Medulla oblongata (tissue), 1 donor: ENCODE measurements at regions not wholly inside any gene's neighbourhood (a gene's known extent, or its start where the extent isn't known, plus 50 kb on each side); places are given as distances from the start of the nearest gene placed in this dataset.
"Not testable (repeated sequence)": the region's sequence is repeated elsewhere in the genome, so short reads cannot be mapped to it uniquely, and the experiment has no call there.

ENCODE experiments used
- DNase-seq: peaks from one replicate; pipeline ENCODE4 v3.0.0-alpha.2; 2015; ENCODE audit errors: extremely low spot score

DNA sequence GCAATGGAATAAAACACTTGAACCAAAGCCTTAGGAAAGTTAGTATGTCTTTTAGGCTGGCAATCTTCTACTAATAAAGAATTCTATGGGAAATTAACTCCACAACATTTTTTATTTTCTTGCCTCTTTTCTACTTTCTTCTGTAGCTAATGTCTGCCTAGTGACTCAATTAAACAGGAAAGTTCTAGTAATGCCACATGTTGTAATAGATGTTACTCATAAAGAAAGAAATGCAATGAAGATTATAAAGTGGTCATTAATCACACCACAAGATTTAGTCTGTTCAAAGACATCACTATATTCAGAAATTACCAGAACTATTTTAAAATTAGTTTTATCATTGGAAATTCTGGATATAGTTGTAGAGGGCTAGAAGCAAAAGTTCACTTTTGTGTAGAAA, 329.7 kb downstream of the SI start:
- no peak for DNase-seq

DNA sequence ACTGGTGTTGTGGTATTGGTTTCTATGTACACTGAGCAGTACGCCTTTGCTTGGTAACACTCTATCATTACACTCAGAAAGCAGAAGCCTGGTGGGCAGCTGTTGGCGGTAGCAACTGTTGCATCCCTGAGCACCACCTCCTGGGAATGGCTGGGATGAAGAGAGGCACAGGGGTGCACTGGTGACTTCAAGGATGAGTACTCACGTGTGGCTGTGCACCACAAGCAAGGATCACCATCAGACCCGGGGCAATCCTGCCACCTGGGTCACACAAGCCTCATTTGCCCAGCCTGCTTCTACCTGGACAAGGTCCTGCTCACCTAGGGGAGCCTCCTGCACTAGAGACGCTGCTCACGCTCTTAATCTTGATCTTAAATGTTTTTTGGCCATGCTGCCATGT, 336.4 kb downstream of the SI start:
- no peak for DNase-seq

DNA sequence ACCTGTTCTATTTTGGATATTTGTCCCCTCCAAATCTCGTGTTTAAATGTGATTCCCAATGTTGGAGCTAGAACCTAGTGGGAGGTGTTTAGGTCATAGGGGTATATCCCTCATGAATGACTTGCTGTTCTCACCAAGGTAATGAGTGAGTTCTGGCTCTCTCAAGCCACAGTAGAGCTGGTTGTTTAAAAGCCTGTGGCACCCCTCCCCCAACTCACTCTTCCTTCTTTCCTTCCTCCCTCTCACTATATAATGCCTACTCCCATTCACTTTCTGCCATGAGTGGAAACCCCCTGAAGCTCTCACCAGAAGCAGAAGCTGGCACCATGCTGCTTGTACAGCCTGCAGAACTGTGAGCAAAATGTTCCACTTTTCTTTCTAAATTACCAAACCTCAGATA, 341.1 kb downstream of the SI start:
- no peak for DNase-seq

GRCh38 chr3:164732166-164732565, 346.1 kb downstream of the SI start:
- no peak for DNase-seq

DNA sequence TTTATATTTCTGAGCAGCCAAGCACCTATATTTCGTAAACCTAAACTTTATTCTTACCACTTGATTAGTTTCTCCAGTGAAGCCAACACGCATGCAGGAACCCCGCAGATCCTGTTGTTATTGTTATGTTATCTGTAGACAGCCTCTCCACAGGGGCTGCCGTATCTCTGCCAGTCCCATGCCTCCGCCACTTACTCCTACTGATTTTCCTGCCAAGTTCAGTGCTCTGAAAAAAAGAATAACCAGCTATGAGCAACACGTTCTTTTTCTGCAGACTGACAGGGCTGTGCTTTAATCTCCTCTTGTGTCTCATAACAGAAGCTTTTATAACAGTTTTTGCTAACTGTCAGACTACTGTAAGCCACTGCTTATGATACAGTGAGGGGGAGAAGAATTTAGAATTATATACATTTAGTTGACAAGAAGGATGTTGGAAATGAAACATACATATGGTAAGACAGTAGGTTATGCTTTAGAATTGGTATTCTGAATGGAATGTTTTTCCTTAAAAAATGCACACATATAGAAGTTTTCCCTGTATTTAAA, 347.4 kb downstream of the SI start:
- DNase-seq: no peak

GRCh38 chr3:164723396-164723795, 354.9 kb downstream of the SI start:
- DNase-seq: no peak

DNA sequence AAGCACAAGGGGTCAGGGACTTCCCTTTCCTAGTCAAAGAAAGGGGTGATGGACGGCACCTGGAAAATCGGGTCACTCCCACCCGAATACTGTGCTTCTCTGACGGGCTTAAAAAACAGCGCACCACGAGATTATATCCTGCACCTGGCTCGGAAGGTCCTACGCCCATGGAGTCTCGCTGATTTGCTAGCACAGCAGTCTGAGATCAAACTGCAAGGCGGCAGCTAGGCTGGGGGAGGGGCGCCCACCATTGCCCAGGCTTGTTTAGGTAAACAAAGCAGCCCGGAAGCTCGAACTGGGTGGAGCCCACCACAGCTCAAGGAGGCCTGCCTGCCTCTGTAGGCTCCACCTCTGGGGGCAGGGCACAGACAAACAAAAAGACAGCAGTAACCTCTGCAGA, 375.5 kb downstream of the SI start:
- DNase-seq: not testable (repeated sequence)

DNA sequence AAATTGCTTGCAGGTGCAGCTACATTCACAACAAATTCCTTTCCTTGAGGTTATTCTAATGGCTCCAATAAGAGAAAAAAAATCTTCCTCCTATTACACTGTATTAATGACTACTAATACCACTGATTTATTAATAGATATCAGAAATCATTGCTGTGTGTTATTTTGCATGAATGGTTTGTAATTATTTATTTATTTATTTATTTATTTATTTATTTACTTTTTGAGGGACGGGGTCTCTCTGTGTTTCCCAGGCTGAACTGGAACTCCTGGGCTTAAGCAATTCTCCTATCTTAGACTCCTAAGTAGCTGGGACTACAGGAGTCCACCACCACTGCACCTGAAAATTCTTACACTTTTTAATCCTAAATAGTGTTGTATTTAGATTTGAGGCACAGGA, 390.4 kb downstream of the SI start:
- DNase-seq: no peak

GRCh38 chr3:164687211-164687610, 391.1 kb downstream of the SI start:
- DNase-seq: peak; percentile 43

GRCh38 chr3:164683489-164683888, 394.8 kb downstream of the SI start:
- no peak for DNase-seq

GRCh38 chr3:164679245-164679644, 399.1 kb downstream of the SI start:
- DNase-seq: no peak

DNA sequence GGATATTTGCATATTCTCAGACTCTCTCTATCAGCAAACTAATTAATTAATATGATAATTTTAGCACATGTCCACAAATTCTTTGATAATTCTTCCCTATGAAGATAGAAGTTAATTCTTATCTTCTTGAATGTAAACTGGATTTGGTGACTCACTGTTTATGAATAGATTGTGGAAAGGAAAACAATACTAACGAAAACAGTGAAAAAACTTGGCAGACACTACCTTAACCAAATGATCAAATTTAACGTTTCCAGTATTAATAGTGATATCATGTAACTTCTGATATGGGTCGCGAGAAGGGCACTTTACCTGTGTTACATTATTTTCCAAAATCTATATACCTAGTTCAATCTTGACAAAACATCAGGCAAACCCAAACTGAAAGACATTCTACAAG, 401.0 kb downstream of the SI start:
- no peak for DNase-seq

DNA sequence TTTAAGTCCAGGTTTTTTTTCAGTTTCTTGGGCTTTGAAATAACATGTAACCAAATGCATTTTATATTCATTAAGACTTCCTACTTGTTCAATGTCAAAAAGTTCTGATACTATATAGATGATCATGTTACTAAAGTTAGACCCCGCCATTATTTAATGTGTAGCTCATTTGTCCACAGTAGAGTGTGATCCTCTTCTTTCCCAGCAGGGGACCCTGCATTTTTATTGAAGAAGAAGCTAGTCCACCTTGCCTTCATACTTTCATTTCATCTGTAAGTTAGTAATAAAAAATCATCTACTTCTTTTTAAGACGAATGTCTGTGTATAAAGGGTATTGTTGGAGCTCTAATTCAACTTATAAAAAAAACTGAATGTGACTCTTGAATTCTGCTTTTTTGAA, 404.6 kb downstream of the SI start:
- DNase-seq: no peak

DNA sequence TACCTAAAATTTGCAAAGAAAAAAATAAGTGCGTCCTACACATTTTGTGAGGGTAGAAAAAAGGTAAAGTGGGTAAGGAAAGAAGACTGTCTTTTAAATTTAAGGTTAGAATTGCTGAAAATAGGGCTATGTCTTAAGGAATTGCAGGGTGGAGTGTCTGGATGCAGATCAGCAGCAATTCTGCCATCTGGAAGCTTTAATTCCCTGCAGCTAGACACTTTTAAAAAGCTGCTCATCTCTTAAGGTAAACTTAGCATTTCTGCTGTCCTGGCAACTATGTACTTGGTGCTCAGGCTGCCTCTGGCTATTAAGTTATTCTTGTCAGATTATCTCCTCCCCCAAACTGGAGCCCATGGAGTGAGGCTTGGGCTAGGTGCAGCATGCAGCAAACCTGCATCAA, 420.2 kb downstream of the SI start:
- no peak for DNase-seq

- no peak for DNase-seq
Measured at GRCh38 chr3:164657631-164658030, 420.7 kb downstream of the SI start.

DNA sequence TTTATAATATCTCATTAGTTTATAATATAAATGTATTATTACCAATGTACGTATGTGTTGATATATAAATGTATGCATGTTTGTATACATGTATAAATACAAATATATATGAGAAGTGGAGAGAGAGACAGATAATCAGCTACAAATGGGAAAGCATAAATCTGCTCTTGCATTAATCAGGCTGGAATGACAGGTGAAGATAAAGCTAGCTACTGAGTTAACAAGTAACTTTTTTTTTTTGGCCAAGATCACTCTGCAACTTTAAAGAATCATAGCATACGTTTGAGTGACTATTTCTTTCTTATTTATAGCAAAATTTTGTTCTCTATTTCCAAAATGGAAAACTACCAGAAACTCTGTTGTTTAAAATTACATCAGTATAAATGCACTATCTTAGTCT, 422.8 kb downstream of the SI start:
- DNase-seq: no peak

DNA sequence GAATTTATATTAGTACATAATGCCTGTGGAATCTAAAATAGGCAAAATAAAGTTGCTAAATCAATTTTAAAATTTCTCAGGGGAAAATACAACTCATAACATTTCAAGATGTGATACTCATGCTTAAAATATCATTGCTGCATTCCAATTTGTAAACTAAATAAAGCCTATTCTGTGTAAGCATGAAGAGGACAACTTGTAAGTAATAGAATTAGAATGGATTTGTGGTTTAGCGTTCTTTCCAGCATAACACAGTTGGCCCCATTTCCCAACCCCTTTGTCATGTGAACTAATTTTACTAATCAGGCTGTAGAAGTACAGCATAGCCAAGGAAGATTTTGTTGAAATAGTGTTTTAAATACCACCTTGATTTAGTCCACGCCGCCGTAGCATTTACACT, 437.2 kb downstream of the SI start:
- DNase-seq: no peak

DNA sequence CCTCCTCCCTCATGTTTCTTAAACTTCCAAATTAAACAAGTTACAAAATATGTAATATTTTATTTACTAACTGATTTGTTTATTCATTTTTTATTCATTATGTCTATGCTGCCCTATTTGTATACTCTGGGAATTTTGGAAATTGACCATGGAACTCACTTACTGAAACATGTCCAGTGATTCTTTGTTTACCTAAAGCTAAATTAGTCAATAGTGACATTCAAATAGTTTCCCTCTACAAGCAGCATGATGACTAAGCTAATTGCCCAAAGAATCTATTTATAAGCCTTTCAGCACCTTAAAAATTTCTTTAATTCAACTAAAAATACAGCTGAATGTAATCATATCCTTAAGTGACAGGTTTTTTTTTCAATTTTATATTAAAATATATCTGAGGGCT, 437.7 kb downstream of the SI start:
- DNase-seq: no peak

GRCh38 chr3:164620956-164621355, 457.3 kb downstream of the SI start:
- no peak for DNase-seq

- DNase-seq: no peak
Measured at GRCh38 chr3:164620423-164620822, 457.9 kb downstream of the SI start.

DNA sequence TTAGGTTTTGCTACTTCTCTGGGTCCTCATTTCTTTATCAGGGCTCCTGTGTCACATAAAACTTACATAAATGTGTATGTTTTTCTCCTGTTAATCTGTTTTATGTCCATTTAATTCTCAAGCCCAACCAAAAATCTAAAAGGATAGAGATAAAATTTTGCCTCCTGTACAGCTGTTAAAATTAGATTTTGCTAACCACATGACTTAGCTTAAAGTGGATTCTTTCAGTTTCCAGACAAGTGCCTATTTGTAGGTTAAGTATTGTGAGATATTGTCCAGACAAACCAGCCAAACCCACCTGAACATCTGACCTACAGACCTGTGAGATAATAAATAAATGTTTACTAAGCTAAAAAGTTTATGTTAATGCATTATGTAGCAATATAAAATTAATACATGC, 465.5 kb downstream of the SI start:
- no peak for DNase-seq

DNA sequence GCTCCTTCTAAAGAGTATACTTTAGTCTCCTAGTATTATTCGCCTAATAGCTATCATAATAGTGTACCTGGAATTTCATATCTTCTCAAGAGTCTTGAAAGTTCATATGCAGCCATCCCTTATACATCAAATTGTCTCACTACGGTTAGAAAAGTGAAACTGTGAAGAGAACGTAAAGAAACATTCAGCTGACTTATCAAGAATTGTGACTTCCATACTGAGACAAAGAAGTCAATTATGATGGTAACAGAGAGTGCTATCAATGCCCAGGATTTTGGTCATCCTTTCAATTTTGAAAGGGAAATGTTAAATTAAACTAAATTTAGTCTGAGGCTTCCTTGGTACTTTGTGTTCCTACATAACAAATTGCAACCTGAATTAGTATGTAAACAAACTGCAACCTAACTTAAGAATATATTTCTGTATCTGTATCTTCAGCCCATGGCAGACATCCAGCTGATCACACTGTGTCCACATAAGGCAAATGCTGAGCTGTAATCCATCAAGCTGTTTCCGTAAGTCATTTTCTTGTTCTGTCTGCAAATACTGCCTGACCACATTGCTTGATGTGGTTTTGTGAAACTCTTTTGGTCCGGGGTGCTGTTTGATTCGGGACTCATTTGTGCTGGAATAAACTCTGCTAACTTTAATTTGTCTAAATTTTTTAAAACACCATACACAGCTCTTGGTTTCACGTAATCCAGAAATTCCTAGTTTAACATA, 469.6 kb downstream of the SI start:
- no peak for DNase-seq

- no peak for DNase-seq
Measured at GRCh38 chr3:164604687-164605086, 473.6 kb downstream of the SI start.

- no peak for DNase-seq
Measured at GRCh38 chr3:164577667-164578210, 500.6 kb downstream of the SI start.
